Neutrophil (primary cell): ENCODE measurements at regions not wholly inside any gene's neighbourhood (a gene's known extent, or its start where the extent isn't known, plus 50 kb on each side); places are given as distances from the start of the nearest gene placed in this dataset.

ENCODE experiments used
- H3K27ac ChIP-seq: fragments of 200-600 bp; sonication (generic); 2 replicates; pipeline ENCODE4 v1.5.1; 2016; ENCODE audit warnings: mild to moderate bottlenecking, moderate library complexity
- H3K27me3 ChIP-seq: fragments of 200-600 bp; sonication (generic); 2 replicates; pipeline ENCODE4 v1.6.0; 2016; ENCODE audit warnings: mild to moderate bottlenecking
- H3K36me3 ChIP-seq: fragments of 200-600 bp; sonication (generic); 2 replicates; pipeline ENCODE4 v1.5.1; 2017
- H3K4me1 ChIP-seq, 2 experiments: fragments of 200-600 bp in 1 of 2; sonication (generic) in 1 of 2; 1 replicate in 1 of 2; 2 replicates in 1 of 2; pipeline versions ENCODE4 v1.5.1 to v1.6.1; 2013 to 2016; ENCODE audit warnings: low read depth in 1 of 2, low read length in 1 of 2, mild to moderate bottlenecking in 1 of 2, moderate library complexity in 1 of 2; ENCODE audit not compliant: control insufficient read depth in 1 of 2, insufficient read depth in 1 of 2
- H3K4me3 ChIP-seq, 2 experiments: fragments of 200-600 bp in 1 of 2; sonication (generic) in 1 of 2; 1 replicate in 1 of 2; 2 replicates in 1 of 2; pipeline ENCODE4 v1.5.1; 2013 to 2016; ENCODE audit warnings: low read depth in 1 of 2, low read length in 1 of 2, mild to moderate bottlenecking in 1 of 2, moderate library complexity in 1 of 2
- H3K9me3 ChIP-seq: fragments of 200-600 bp; sonication (generic); 2 replicates; pipeline ENCODE4 v1.5.1; 2016
- TF ChIP-seq, protein P1 (sequence below): fragments of 200-600 bp; sonication (generic); IDR thresholded peaks from 2 replicates; pipeline ENCODE4 v1.5.1; 2016; ENCODE audit warnings: antibody characterized with exemption

GRCh38 chr2:220043990-220044335 is 416.5 kb downstream of the SLC4A3 start:
- no peak overlapping the region for H3K27ac ChIP-seq

GRCh38 chr2:220044383-220044782 is 417.0 kb downstream of the SLC4A3 start:
- H3K9me3 ChIP-seq = no peaks in the 10 kb centered on the region
- no peaks in the 10 kb centered on the region for H3K36me3 ChIP-seq
- no peaks in the 10 kb centered on the region for H3K27me3 ChIP-seq
- TF ChIP-seq, protein P1, sequence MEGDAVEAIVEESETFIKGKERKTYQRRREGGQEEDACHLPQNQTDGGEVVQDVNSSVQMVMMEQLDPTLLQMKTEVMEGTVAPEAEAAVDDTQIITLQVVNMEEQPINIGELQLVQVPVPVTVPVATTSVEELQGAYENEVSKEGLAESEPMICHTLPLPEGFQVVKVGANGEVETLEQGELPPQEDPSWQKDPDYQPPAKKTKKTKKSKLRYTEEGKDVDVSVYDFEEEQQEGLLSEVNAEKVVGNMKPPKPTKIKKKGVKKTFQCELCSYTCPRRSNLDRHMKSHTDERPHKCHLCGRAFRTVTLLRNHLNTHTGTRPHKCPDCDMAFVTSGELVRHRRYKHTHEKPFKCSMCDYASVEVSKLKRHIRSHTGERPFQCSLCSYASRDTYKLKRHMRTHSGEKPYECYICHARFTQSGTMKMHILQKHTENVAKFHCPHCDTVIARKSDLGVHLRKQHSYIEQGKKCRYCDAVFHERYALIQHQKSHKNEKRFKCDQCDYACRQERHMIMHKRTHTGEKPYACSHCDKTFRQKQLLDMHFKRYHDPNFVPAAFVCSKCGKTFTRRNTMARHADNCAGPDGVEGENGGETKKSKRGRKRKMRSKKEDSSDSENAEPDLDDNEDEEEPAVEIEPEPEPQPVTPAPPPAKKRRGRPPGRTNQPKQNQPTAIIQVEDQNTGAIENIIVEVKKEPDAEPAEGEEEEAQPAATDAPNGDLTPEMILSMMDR = no peak
- H3K4me1 ChIP-seq = no peaks in the 10 kb centered on the region
- no peak overlapping the region for H3K27ac ChIP-seq
- no peak overlapping the region for H3K4me3 ChIP-seq

More at GRCh38 chr2:220043990-220044335, 416.5 kb downstream of the SLC4A3 start:
- no peaks in the 10 kb centered on the region for H3K36me3 ChIP-seq
- H3K4me1 ChIP-seq = no peaks in the 10 kb centered on the region
- TF ChIP-seq, protein P1 = no peak
- H3K4me3 ChIP-seq = no peak overlapping the region
- H3K27me3 ChIP-seq = no peaks in the 10 kb centered on the region
- H3K9me3 ChIP-seq = no peaks in the 10 kb centered on the region

DNA sequence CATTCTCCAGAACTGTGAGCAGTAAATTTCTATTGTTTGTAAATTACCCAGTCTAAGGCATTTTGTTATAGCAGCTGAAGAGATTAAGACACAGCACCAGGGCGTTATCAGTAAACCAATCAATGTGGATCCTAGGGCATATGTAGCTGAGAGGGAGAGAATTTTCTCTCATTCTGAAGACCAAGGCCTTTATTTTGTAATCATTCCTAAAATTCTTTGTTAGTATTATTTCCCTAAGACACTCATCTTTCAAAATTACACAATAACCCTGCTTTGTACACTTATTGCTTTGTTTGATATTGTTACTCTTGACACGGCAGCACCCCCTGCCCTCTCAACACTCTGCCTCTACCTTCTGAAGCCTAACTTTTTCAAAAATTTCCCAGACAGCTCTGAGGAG is 419.1 kb downstream of the SLC4A3 start:
- TF ChIP-seq, protein P1 = no peak
- no peaks in the 10 kb centered on the region for H3K27me3 ChIP-seq
- no peak overlapping the region for H3K4me3 ChIP-seq
- no peaks in the 10 kb centered on the region for H3K36me3 ChIP-seq
- H3K27ac ChIP-seq = no peak overlapping the region
- no peaks in the 10 kb centered on the region for H3K4me1 ChIP-seq
- H3K9me3 ChIP-seq = no peaks in the 10 kb centered on the region

GRCh38 chr2:220051716-220052115 is 424.3 kb downstream of the SLC4A3 start:
- H3K9me3 ChIP-seq = no peaks in the 10 kb centered on the region
- no peaks in the 10 kb centered on the region for H3K4me1 ChIP-seq
- no peak overlapping the region for H3K4me3 ChIP-seq

DNA sequence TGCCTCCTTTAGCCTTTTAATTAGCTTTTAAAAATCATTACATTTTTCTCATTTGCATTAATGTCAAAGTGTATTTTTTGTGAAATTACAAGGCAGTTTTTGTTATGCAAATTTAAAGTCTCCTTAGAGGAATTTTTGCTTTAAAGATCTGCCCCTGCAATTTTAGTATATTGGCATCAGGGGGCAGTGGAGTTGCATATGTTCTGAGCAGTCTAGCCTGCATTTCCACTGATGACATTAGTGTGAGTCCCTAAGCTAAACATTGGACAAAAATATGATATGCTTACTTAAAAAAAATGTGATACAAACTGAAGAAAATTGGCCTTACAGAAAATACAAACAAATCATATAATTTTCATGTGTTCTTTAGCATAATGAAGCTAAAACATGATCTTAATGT is 426.5 kb downstream of the SLC4A3 start:
- Histone ChIP-seq H3K9me3 (no peaks in the 10 kb centered on the region), H3K27me3 (no peaks in the 10 kb centered on the region), H3K36me3 (no peaks in the 10 kb centered on the region), H3K4me3 (no peak overlapping the region), H3K4me1 (no peaks in the 10 kb centered on the region), H3K27ac (no peak overlapping the region)
- TF ChIP-seq, protein P1 = no peak

More at GRCh38 chr2:220051716-220052115, 424.3 kb downstream of the SLC4A3 start:
- H3K27ac ChIP-seq = no peak overlapping the region
- H3K27me3 ChIP-seq = no peaks in the 10 kb centered on the region
- H3K36me3 ChIP-seq = no peaks in the 10 kb centered on the region
- TF ChIP-seq, protein P1 = no peak

DNA sequence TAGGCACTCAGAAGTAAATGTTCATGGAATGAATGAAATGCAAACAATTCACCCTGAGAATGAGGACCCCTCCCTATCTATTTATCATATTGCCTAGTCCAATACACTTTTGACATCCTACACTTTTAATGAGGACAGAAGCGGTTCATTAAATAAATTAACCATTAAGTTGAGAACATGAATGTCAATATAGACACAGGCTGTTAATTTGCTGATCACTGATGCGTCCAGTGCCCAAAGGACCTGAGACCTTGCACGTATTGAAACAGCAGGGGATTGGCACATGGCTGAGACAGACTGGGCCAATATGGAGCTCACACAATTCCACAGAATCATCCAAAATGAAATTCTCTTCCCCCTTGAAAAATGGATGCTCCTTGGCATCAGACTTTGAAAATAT is 430.0 kb downstream of the SLC4A3 start:
- TF ChIP-seq, protein P1 = no peak
- no peak overlapping the region for H3K27ac ChIP-seq
- H3K4me3 ChIP-seq = no peak overlapping the region
- no peaks in the 10 kb centered on the region for H3K9me3 ChIP-seq
- no peaks in the 10 kb centered on the region for H3K4me1 ChIP-seq
- H3K27me3 ChIP-seq = no peaks in the 10 kb centered on the region
- no peaks in the 10 kb centered on the region for H3K36me3 ChIP-seq
